ENCODE measurements at regions not wholly inside any gene's neighbourhood (a gene's known extent, or its start where the extent isn't known, plus 50 kb on each side); places are given as distances from the start of the nearest gene placed in this dataset.

- H3K27ac ChIP-seq = no peak overlapping the region
- intact Hi-C loops (cut with micrococcal nuclease; ENCODE audit: unreplicated experiment) = no loop called here
- DNase-seq = no peak
- TF ChIP-seq EZH2 (IDR thresholded peaks at IDR 0.05; ENCODE audit: low read depth) = no peak
- TF ChIP-seq, protein P1, sequence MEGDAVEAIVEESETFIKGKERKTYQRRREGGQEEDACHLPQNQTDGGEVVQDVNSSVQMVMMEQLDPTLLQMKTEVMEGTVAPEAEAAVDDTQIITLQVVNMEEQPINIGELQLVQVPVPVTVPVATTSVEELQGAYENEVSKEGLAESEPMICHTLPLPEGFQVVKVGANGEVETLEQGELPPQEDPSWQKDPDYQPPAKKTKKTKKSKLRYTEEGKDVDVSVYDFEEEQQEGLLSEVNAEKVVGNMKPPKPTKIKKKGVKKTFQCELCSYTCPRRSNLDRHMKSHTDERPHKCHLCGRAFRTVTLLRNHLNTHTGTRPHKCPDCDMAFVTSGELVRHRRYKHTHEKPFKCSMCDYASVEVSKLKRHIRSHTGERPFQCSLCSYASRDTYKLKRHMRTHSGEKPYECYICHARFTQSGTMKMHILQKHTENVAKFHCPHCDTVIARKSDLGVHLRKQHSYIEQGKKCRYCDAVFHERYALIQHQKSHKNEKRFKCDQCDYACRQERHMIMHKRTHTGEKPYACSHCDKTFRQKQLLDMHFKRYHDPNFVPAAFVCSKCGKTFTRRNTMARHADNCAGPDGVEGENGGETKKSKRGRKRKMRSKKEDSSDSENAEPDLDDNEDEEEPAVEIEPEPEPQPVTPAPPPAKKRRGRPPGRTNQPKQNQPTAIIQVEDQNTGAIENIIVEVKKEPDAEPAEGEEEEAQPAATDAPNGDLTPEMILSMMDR (conservative IDR thresholded peaks at IDR 0.05) = no peak
- POLR2A ChIA-PET (ENCODE audit: unreplicated experiment) = no interaction called here
- H3K27me3 ChIP-seq (ENCODE audit: insufficient read depth, low read depth) = no peaks in the 10 kb centered on the region
- CTCF ChIA-PET = no interaction called here
- no peaks in the 10 kb centered on the region for H3K9me2 ChIP-seq (ENCODE audit: insufficient read depth)
- BruUV-seq (replicated peaks) = no TSS peak
- H3K4me1 ChIP-seq (replicated peaks; ENCODE audit: insufficient read depth) = no peaks in the 10 kb centered on the region
- H4K20me1 ChIP-seq (ENCODE audit: insufficient read depth) = no peaks in the 10 kb centered on the region
- H2AFZ ChIP-seq = no peak overlapping the region
- H3K36me3 ChIP-seq (ENCODE audit: low read depth) = no peaks in the 10 kb centered on the region
- no peak overlapping the region for H3K4me3 ChIP-seq
- no peaks in the 10 kb centered on the region for H3F3A ChIP-seq (ENCODE audit: insufficient read depth, low read depth)
- no peaks in the 10 kb centered on the region for H3K9me3 ChIP-seq (ENCODE audit: insufficient read depth, low read depth)
- H3K4me2 ChIP-seq = no peak overlapping the region
- no peaks in the 10 kb centered on the region for H3K79me2 ChIP-seq (ENCODE audit: low read depth)
Observed at GRCh38 chr13:85373322-85373721, 425.9 kb downstream of the SLITRK6 start.

GRCh38 chr13:85371254-85371653, 428.0 kb downstream of the SLITRK6 start:
- Histone ChIP-seq H3K4me2 (no peak overlapping the region), H3K27ac (no peak overlapping the region), H2AFZ (no peak overlapping the region), H3K4me3 (no peak overlapping the region), H3F3A (ENCODE audit: insufficient read depth, low read depth) (no peaks in the 10 kb centered on the region), H3K9me2 (ENCODE audit: insufficient read depth) (no peaks in the 10 kb centered on the region), H3K27me3 (ENCODE audit: insufficient read depth, low read depth) (no peaks in the 10 kb centered on the region), H3K9me3 (ENCODE audit: insufficient read depth, low read depth) (no peaks in the 10 kb centered on the region), H4K20me1 (ENCODE audit: insufficient read depth) (no peaks in the 10 kb centered on the region), H3K4me1 (replicated peaks; ENCODE audit: insufficient read depth) (no peaks in the 10 kb centered on the region), H3K79me2 (ENCODE audit: low read depth) (no peaks in the 10 kb centered on the region), H3K36me3 (ENCODE audit: low read depth) (no peaks in the 10 kb centered on the region)
- DNase-seq = no peak
- ChIA-PET POLR2A (ENCODE audit: unreplicated experiment) (no interaction called here), CTCF (no interaction called here)
- no TSS peak for BruUV-seq (replicated peaks)
- intact Hi-C loops (cut with micrococcal nuclease; ENCODE audit: unreplicated experiment) = no loop called here
- TF ChIP-seq EZH2 (IDR thresholded peaks at IDR 0.05; ENCODE audit: low read depth) = no peak
- TF ChIP-seq, protein P1 (conservative IDR thresholded peaks at IDR 0.05) = no peak

- DNase-seq = no peak
- intact Hi-C loops (cut with micrococcal nuclease; ENCODE audit: unreplicated experiment) = no loop called here
- Histone ChIP-seq H3K4me1 (replicated peaks; ENCODE audit: insufficient read depth) (no peaks in the 10 kb centered on the region), H3K27ac (no peak overlapping the region), H3K79me2 (ENCODE audit: low read depth) (no peaks in the 10 kb centered on the region), H3K4me3 (no peak overlapping the region), H3K4me2 (no peak overlapping the region), H3K27me3 (ENCODE audit: insufficient read depth, low read depth) (no peaks in the 10 kb centered on the region), H3K9me2 (ENCODE audit: insufficient read depth) (no peaks in the 10 kb centered on the region), H2AFZ (no peak overlapping the region), H3K9me3 (ENCODE audit: insufficient read depth, low read depth) (no peaks in the 10 kb centered on the region; the same call in 1 of the 2 replicates), H3F3A (ENCODE audit: insufficient read depth, low read depth) (no peaks in the 10 kb centered on the region), H4K20me1 (ENCODE audit: insufficient read depth) (no peaks in the 10 kb centered on the region), H3K36me3 (ENCODE audit: low read depth) (no peaks in the 10 kb centered on the region)
- ChIA-PET CTCF (no interaction called here), POLR2A (ENCODE audit: unreplicated experiment) (no interaction called here)
- TF ChIP-seq, protein P1 (conservative IDR thresholded peaks at IDR 0.05) = no peak
- TF ChIP-seq EZH2 (IDR thresholded peaks at IDR 0.05; ENCODE audit: low read depth) = no peak
- no TSS peak for BruUV-seq (replicated peaks)
Observed at GRCh38 chr13:85368686-85369085, 430.5 kb downstream of the SLITRK6 start.

Measured in PC-9 (cell line).